GM23338 (cell line): ENCODE measurements at regions not wholly inside any gene's neighbourhood (a gene's known extent, or its start where the extent isn't known, plus 50 kb on each side); places are given as distances from the start of the nearest gene placed in this dataset.

Source experiments
- CREB1 ChIP-seq: fragments of 250-450 bp; sonication (Bioruptor Pico); IDR thresholded peaks from 2 replicates; pipeline ENCODE4 v1.5.0; 2020; ENCODE audit warnings: low read depth, mild to moderate bottlenecking, moderate library complexity
- CTCF ChIP-seq, 2 experiments: fragments of 200-600 bp in 1 of 2; sonication (generic) in 1 of 2; conservative IDR thresholded peaks; 2 replicates each; pipeline versions ENCODE4 v1.5.1 to v1.6.1; 2016 to 2017; ENCODE audit warnings: antibody characterized with exemption in 2 of 2, low read depth in 2 of 2, mild to moderate bottlenecking in 2 of 2, moderate library complexity in 1 of 2
- EZH2 ChIP-seq: fragments of 200-600 bp; sonication (generic); IDR thresholded peaks from one replicate; pipeline ENCODE4 v1.8.0; 2017; ENCODE audit warnings: antibody characterized with exemption, mild to moderate bottlenecking, low read depth; ENCODE audit not compliant: unreplicated experiment
- EZH2phosphoT487 ChIP-seq: fragments of 200-600 bp; sonication (generic); IDR thresholded peaks from one replicate; pipeline ENCODE4 v1.8.1; 2018; ENCODE audit warnings: antibody characterized with exemption; ENCODE audit not compliant: unreplicated experiment
- JUNB ChIP-seq: IDR thresholded peaks from one replicate; pipeline ENCODE4 v1.6.1; 2016; ENCODE audit warnings: antibody characterized with exemption; ENCODE audit not compliant: unreplicated experiment
- NANOG ChIP-seq: IDR thresholded peaks from 2 replicates; pipeline ENCODE4 v1.6.1; 2016; ENCODE audit warnings: antibody characterized with exemption, borderline replicate concordance
- POLR2AphosphoS5 ChIP-seq: IDR thresholded peaks from 2 replicates; pipeline ENCODE4 v1.6.1; 2016; ENCODE audit warnings: antibody characterized with exemption, low read depth
- ZNF331 ChIP-seq: fragments of 250-450 bp; sonication (Bioruptor Pico); IDR thresholded peaks from 2 replicates; pipeline ENCODE4 v1.5.0; 2020; ENCODE audit warnings: low read depth, mild to moderate bottlenecking, moderate library complexity
- TF ChIP-seq, protein P1 (sequence below): IDR thresholded peaks from one replicate; pipeline ENCODE4 v1.6.1; 2018; ENCODE audit warnings: antibody characterized with exemption; ENCODE audit not compliant: unreplicated experiment
- TF ChIP-seq, protein P2 (sequence below): IDR thresholded peaks from 2 replicates; pipeline ENCODE4 v1.6.1; 2016; ENCODE audit warnings: antibody characterized with exemption

GRCh38 chr9:115930472-115930871 lies 223.1 kb upstream of the PAPPA start:
- TF ChIP-seq POLR2AphosphoS5 (no peak), CTCF (conservative IDR thresholded peaks at IDR 0.05; ENCODE audit: low read depth in 2 of 2) (no peak), EZH2 (no peak), ZNF331 (CRISPR knock-in tag) (no peak), EZH2phosphoT487 (no peak), CREB1 (CRISPR knock-in tag) (no peak), NANOG (no peak), JUNB (no peak)
- TF ChIP-seq, protein P1, sequence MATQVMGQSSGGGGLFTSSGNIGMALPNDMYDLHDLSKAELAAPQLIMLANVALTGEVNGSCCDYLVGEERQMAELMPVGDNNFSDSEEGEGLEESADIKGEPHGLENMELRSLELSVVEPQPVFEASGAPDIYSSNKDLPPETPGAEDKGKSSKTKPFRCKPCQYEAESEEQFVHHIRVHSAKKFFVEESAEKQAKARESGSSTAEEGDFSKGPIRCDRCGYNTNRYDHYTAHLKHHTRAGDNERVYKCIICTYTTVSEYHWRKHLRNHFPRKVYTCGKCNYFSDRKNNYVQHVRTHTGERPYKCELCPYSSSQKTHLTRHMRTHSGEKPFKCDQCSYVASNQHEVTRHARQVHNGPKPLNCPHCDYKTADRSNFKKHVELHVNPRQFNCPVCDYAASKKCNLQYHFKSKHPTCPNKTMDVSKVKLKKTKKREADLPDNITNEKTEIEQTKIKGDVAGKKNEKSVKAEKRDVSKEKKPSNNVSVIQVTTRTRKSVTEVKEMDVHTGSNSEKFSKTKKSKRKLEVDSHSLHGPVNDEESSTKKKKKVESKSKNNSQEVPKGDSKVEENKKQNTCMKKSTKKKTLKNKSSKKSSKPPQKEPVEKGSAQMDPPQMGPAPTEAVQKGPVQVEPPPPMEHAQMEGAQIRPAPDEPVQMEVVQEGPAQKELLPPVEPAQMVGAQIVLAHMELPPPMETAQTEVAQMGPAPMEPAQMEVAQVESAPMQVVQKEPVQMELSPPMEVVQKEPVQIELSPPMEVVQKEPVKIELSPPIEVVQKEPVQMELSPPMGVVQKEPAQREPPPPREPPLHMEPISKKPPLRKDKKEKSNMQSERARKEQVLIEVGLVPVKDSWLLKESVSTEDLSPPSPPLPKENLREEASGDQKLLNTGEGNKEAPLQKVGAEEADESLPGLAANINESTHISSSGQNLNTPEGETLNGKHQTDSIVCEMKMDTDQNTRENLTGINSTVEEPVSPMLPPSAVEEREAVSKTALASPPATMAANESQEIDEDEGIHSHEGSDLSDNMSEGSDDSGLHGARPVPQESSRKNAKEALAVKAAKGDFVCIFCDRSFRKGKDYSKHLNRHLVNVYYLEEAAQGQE: no peak
- TF ChIP-seq, protein P2, sequence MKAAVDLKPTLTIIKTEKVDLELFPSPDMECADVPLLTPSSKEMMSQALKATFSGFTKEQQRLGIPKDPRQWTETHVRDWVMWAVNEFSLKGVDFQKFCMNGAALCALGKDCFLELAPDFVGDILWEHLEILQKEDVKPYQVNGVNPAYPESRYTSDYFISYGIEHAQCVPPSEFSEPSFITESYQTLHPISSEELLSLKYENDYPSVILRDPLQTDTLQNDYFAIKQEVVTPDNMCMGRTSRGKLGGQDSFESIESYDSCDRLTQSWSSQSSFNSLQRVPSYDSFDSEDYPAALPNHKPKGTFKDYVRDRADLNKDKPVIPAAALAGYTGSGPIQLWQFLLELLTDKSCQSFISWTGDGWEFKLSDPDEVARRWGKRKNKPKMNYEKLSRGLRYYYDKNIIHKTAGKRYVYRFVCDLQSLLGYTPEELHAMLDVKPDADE: no peak
